GOT3 (cell line): ENCODE measurements at regions not wholly inside any gene's neighbourhood (a gene's known extent, or its start where the extent isn't known, plus 50 kb on each side); places are given as distances from the start of the nearest gene placed in this dataset.

Experiments
- DNase-seq: peaks from one replicate; lab custom pipeline; 2025; ENCODE audit warnings: mixed read lengths; lab: John Stamatoyannopoulos, UW

- DNase-seq, result no peak
These were observed 64.7 kb upstream of the TLK1 start for GRCh38 chr2:171225302-171225980.

- DNase-seq, result no peak
These were observed 56.6 kb upstream of the TLK1 start for GRCh38 chr2:171217330-171217729.

DNA sequence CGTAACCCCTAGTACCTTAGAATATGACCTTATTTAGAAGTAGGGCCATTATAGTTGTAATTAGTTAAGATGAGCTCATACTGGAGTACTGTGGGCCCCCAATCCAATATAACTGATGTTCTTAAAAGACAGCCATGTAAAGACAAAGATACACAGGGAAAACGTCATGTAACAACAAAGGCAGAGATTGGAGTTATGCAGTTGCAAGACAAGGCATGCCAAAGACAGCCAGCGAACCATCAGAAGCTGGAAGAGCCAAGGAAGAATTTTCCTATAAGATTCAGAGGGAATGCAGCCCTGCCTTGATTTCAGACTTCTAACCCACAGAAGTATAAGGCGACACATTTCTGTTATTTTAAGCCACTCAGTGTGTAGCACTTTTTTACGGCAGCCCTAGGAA, 55.9 kb upstream of the TLK1 start:
- DNase-seq, result no peak

GRCh38 chr2:171214093-171214492, 53.4 kb upstream of the TLK1 start:
- DNase-seq, result no peak

GRCh38 chr2:171210864-171211431, 50.3 kb upstream of the TLK1 start:
- no peak for DNase-seq
